ENCODE measurements at regions not wholly inside any gene's neighbourhood (a gene's known extent, or its start where the extent isn't known, plus 50 kb on each side); places are given as distances from the start of the nearest gene placed in this dataset.

DNA sequence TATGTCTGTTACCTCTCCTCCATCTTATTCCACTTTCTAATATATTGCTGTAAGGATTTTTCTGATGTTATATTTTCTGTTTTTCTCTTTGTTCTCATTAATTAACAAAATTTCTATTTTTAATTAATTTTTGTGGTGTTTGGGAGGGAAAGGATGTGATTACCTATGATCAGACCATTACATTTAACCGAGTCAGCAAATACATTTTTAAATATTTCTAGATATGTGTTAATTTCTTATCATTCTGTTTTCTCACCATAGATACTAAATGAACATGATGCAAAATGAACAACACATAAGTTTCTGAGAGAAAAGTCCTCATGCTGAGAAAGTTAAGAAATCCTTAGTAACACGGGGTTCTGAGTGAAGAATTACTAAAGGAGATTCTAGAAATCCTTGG, 80.6 kb upstream of the P2RY1 start:
- no peaks in the 10 kb centered on the region for H3K36me3 ChIP-seq
- peaks cover 0 to 12% of the 10 kb centered on the region in 2 donors for H3K9me3 ChIP-seq
- H3K4me3 ChIP-seq, result no peak overlapping the region
- H3K27me3 ChIP-seq, result no peaks in the 10 kb centered on the region
- no peak for DNase-seq (ENCODE audit: low spot score in 2 of 2)
- no peak overlapping the region for H3K27ac ChIP-seq
- H3K4me1 ChIP-seq, result no peaks in the 10 kb centered on the region
- intact Hi-C loops (cut with DNase I), result no loop called here
- TF ChIP-seq, protein P1, sequence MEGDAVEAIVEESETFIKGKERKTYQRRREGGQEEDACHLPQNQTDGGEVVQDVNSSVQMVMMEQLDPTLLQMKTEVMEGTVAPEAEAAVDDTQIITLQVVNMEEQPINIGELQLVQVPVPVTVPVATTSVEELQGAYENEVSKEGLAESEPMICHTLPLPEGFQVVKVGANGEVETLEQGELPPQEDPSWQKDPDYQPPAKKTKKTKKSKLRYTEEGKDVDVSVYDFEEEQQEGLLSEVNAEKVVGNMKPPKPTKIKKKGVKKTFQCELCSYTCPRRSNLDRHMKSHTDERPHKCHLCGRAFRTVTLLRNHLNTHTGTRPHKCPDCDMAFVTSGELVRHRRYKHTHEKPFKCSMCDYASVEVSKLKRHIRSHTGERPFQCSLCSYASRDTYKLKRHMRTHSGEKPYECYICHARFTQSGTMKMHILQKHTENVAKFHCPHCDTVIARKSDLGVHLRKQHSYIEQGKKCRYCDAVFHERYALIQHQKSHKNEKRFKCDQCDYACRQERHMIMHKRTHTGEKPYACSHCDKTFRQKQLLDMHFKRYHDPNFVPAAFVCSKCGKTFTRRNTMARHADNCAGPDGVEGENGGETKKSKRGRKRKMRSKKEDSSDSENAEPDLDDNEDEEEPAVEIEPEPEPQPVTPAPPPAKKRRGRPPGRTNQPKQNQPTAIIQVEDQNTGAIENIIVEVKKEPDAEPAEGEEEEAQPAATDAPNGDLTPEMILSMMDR (IDR thresholded peaks at IDR 0.05), result no peak

DNA sequence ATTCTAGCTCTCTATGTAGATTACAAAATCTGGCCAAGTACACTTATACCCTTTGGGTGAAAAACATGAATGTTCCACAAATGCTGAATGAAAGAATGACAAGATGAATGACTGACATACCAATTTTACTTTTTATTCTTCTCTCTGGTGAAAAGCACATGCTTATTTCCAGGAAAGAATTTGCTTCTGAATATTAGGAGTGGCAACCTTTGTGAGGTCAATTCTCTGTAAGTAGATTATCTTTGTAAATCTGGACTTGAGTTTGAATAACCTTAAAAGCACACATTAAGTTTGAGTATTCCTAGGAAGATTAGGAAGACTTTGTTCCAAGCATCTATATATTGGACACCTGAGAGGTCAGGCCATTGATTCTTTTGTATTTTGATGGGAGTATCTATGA, 78.1 kb upstream of the P2RY1 start:
- no peak overlapping the region for H3K27ac ChIP-seq
- H3K9me3 ChIP-seq, result no peaks in the 10 kb centered on the region
- no peaks in the 10 kb centered on the region for H3K4me1 ChIP-seq
- no peak for DNase-seq (ENCODE audit: low spot score in 2 of 2)
- intact Hi-C loops (cut with DNase I), result no loop called here
- TF ChIP-seq, protein P1 (IDR thresholded peaks at IDR 0.05), result no peak
- H3K27me3 ChIP-seq, result no peaks in the 10 kb centered on the region
- H3K4me3 ChIP-seq, result no peak overlapping the region
- H3K36me3 ChIP-seq, result no peaks in the 10 kb centered on the region

DNA sequence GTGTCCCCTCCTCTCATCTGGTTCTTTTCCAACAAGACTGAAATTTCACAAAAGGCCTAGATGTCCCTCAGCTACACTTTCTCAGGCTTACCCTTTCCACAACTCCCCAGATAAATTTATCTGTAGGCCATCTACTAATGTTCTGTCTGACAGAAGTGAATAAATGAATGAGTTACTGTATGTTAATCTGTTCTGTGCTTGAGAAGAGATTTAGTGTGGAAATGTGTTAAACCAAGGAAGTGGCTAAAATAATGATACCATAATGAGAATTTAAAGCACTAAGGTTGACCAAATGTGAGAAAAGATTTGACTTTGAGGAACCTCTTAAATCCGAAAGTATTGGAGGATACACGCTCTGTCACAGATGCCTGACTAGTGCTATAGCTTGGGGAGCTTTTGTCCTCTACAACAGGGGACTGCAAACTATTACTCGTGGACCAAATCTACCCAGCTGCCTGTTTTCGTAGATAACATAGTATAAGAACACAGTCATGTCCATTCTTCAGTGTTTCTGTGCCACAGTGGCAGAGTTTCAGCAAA, 74.8 kb upstream of the P2RY1 start:
- no peak for DNase-seq (ENCODE audit: low spot score in 2 of 2)
- H3K4me3 ChIP-seq, result no peak overlapping the region
- intact Hi-C loops (cut with DNase I), result no loop called here
- no peaks in the 10 kb centered on the region for H3K27me3 ChIP-seq
- H3K4me1 ChIP-seq, result no peaks in the 10 kb centered on the region
- no peaks in the 10 kb centered on the region for H3K36me3 ChIP-seq
- TF ChIP-seq, protein P1 (IDR thresholded peaks at IDR 0.05), result no peak
- no peaks in the 10 kb centered on the region for H3K9me3 ChIP-seq
- no peak overlapping the region for H3K27ac ChIP-seq

DNA sequence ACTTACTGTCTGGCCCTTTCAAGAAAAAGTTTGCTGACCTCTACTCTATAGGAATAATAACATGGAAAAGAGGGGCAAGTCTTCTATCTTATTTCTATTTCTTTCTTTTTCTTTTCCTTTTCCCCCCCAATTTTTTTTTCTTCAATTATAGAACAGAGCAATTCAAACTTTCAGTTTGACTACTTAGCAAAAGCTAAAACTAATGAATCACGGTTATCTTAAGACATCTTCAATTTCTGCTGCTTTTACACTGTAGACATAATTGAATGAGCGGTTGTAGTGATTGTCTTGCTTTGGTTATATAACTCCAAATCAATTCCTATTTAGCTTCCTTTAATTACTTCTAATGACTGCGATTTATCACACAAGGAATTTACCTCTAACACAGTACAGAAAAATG, 74.3 kb upstream of the P2RY1 start:
- TF ChIP-seq, protein P1 (IDR thresholded peaks at IDR 0.05), result no peak
- Histone ChIP-seq H3K27ac (no peak overlapping the region), H3K4me1 (no peaks in the 10 kb centered on the region), H3K27me3 (no peaks in the 10 kb centered on the region), H3K36me3 (no peaks in the 10 kb centered on the region), H3K4me3 (no peak overlapping the region), H3K9me3 (no peaks in the 10 kb centered on the region)
- intact Hi-C loops (cut with DNase I), result no loop called here
- DNase-seq (ENCODE audit: low spot score in 2 of 2), result no peak

DNA sequence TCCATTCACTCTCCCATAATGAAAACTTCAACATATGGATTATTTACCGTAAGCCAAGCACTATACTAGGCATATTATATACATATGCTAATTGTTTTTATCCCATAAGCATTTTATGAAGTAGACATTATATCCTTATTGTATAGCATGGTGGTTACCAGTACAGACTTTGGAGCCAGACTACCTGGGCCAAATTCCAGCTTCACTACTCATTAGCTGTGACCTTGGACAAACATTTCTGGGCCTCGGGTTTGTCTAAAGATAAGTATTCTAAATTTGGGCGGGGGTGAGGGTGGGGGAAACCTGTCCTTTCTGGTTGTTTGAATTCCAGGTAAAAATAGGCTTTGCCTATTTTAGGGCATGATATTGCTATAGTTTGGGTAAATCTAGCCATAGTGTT, 66.5 kb upstream of the P2RY1 start:
- no peak for DNase-seq (ENCODE audit: low spot score in 2 of 2)
- H3K4me3 ChIP-seq, result no peak overlapping the region
- no peaks in the 10 kb centered on the region for H3K9me3 ChIP-seq
- H3K36me3 ChIP-seq, result no peaks in the 10 kb centered on the region
- TF ChIP-seq, protein P1 (IDR thresholded peaks at IDR 0.05), result no peak
- H3K27me3 ChIP-seq, result no peaks in the 10 kb centered on the region
- intact Hi-C loops (cut with DNase I), result no loop called here
- H3K27ac ChIP-seq, result no peak overlapping the region
- no peaks in the 10 kb centered on the region for H3K4me1 ChIP-seq

DNA sequence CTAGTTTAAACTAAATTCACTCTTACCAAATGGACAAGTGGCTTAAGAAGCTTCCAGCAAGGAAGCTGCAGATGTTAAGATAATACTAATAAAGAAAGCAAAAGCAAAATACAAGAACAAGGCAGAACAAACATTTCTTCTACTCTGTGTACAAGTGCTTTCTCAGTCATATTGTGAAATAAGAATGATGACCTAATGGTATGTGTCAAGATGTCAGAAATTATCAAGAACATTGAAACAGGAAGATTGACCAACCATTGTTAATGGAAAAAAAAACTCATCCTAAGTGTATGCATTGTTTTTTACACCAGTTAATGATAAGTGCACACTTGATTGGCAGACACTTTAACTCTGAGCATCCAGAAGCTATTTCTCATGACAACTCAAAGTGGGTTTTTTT, 65.4 kb upstream of the P2RY1 start:
- no peaks in the 10 kb centered on the region for H3K9me3 ChIP-seq
- no peaks in the 10 kb centered on the region for H3K36me3 ChIP-seq
- TF ChIP-seq, protein P1 (IDR thresholded peaks at IDR 0.05), result no peak
- no peaks in the 10 kb centered on the region for H3K27me3 ChIP-seq
- DNase-seq (ENCODE audit: low spot score in 2 of 2), result no peak
- no peak overlapping the region for H3K4me3 ChIP-seq
- H3K27ac ChIP-seq, result no peak overlapping the region
- intact Hi-C loops (cut with DNase I), result no loop called here
- no peaks in the 10 kb centered on the region for H3K4me1 ChIP-seq
